ENCODE measurements at regions not wholly inside any gene's neighbourhood (a gene's known extent, or its start where the extent isn't known, plus 50 kb on each side); places are given as distances from the start of the nearest gene placed in this dataset.
"Not testable (repeated sequence)": the region's sequence is repeated elsewhere in the genome, so short reads cannot be mapped to it uniquely, and the experiment has no call there.

DNA sequence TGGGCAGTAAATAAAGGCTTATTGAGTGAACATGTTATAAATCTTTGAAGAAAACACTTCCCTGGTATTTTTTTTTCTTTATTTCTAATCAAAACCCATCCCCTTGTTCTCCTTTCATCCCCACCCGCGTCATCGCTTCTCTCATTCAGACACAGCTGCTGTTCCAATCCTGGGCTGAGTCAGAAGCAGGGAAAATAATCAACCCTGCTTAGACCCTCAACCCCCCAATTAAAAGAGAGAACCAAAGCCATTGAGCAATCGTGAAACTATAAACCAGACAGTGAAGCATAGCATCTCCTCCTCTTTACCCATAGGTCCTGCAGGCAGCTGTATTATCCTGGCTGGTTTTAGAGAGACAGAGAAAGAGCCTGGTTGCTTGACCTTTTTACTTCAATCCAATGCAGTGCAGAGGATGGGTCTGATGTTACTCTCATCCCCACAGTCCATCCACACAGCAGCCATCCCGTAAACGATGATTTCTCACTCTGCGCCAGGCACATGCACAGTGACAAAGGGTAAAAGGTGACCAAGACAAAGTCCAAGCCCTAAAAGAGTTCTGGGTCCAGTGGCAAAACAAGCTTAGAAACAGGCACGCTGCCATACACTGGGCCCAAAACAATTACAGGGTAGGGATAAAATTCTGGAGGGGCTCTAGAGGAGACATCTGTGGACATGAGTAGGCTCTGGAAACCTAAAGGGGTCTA lies 238.3 kb downstream of the GALC start:
- Histone ChIP-seq H3K4me2 (ENCODE audit: insufficient read depth, low read length) (no peak overlapping the region), H3K27ac (ENCODE audit: low read length) (no peak overlapping the region), H3K27me3 (ENCODE audit: insufficient read depth, low read length, poor library complexity) (no peaks in the 10 kb centered on the region), H3K4me1 (ENCODE audit: insufficient read depth, low read length) (no peaks in the 10 kb centered on the region), H3K9ac (ENCODE audit: low read depth, low read length) (no peak overlapping the region), H2AFZ (ENCODE audit: low read depth, low read length) (no peak overlapping the region), H3K4me3 (ENCODE audit: low read depth in 1 of 2, low read length in 2 of 2) (no peak overlapping the region), H3K36me3 (ENCODE audit: insufficient read depth, low read length) (no peaks in the 10 kb centered on the region), H3K79me2 (ENCODE audit: insufficient read depth, low read length) (no peaks in the 10 kb centered on the region), H3K9me3 (ENCODE audit: insufficient read depth, low read length, severe bottlenecking) (no peaks in the 10 kb centered on the region), H4K20me1 (ENCODE audit: insufficient read depth, low read length) (no peaks in the 10 kb centered on the region)
- TF ChIP-seq, protein P1, sequence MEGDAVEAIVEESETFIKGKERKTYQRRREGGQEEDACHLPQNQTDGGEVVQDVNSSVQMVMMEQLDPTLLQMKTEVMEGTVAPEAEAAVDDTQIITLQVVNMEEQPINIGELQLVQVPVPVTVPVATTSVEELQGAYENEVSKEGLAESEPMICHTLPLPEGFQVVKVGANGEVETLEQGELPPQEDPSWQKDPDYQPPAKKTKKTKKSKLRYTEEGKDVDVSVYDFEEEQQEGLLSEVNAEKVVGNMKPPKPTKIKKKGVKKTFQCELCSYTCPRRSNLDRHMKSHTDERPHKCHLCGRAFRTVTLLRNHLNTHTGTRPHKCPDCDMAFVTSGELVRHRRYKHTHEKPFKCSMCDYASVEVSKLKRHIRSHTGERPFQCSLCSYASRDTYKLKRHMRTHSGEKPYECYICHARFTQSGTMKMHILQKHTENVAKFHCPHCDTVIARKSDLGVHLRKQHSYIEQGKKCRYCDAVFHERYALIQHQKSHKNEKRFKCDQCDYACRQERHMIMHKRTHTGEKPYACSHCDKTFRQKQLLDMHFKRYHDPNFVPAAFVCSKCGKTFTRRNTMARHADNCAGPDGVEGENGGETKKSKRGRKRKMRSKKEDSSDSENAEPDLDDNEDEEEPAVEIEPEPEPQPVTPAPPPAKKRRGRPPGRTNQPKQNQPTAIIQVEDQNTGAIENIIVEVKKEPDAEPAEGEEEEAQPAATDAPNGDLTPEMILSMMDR (IDR thresholded peaks at IDR 0.05; ENCODE audit: borderline replicate concordance, extremely low read depth, low read length, poor library complexity, severe bottlenecking), result no peak
- no peak for TF ChIP-seq EZH2 (IDR thresholded peaks at IDR 0.05; ENCODE audit: borderline replicate concordance, low read depth, low read length, severe bottlenecking)
- DNase-seq, result no peak
- no peak for ATAC-seq (ENCODE audit: insufficient read depth, low read depth)

DNA sequence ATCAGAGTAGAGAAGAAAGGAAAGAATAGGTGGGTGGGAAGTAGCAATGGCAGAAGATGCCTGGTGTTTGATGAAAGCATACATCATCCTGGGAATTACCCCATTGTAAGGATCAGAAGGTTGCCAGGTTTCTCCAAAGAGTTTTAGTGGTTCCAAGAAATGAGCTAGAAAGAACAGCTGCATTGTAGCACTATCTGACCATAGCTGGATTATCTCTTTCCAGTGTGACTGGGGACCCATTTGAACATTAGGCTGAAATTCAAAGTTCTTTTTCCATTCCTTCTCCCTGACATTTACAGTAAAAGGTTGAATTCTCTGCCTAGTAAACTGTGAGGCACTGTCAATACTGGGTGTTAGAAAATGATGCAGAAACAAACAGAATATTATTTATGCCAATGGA lies 244.4 kb downstream of the GALC start:
- ATAC-seq (ENCODE audit: insufficient read depth, low read depth) (no peak), DNase-seq (no peak)
- no peak overlapping the region for H3K4me3 ChIP-seq (ENCODE audit: low read depth in 1 of 2, low read length in 2 of 2)
- no peak overlapping the region for H3K27ac ChIP-seq (ENCODE audit: low read length)
- H4K20me1 ChIP-seq (ENCODE audit: insufficient read depth, low read length), result no peaks in the 10 kb centered on the region
- H3K36me3 ChIP-seq (ENCODE audit: insufficient read depth, low read length), result no peaks in the 10 kb centered on the region
- H3K79me2 ChIP-seq (ENCODE audit: insufficient read depth, low read length), result no peaks in the 10 kb centered on the region
- TF ChIP-seq EZH2 (IDR thresholded peaks at IDR 0.05; ENCODE audit: borderline replicate concordance, low read depth, low read length, severe bottlenecking), result no peak
- TF ChIP-seq, protein P1 (IDR thresholded peaks at IDR 0.05; ENCODE audit: borderline replicate concordance, extremely low read depth, low read length, poor library complexity, severe bottlenecking), result no peak
- H3K27me3 ChIP-seq (ENCODE audit: insufficient read depth, low read length, poor library complexity), result no peaks in the 10 kb centered on the region
- no peaks in the 10 kb centered on the region for H3K4me1 ChIP-seq (ENCODE audit: insufficient read depth, low read length)
- no peak overlapping the region for H3K9ac ChIP-seq (ENCODE audit: low read depth, low read length)
- no peak overlapping the region for H2AFZ ChIP-seq (ENCODE audit: low read depth, low read length)
- no peak overlapping the region for H3K4me2 ChIP-seq (ENCODE audit: insufficient read depth, low read length)
- no peaks in the 10 kb centered on the region for H3K9me3 ChIP-seq (ENCODE audit: insufficient read depth, low read length, severe bottlenecking)

DNA sequence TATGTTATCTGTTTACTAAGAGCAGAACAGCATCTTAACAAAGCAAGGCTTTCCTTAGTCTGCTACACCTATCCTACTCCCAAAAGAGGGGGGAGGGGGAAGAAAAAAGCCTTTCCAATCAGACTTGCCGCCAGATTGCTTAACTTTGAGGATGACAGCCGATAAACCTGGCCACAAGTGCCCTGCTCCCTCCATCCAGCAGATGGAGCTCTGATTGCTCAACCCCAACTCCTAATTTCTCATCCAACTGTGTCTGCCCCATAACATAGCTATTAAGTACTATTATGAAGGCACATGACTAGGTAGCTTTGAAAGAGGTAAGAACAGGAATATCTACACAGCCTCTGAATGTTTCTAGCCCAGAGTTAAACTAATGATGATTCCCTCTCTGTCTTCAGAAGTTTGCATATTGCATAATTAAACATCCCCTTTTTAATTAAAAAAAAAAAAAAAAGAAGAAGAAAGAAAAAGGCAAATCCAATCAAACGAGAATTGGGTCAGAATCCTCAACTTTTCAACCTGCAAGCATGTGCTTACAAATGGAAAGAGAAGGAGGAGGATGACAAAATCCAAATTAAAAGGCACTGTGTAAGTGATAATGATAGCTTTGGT lies 247.4 kb downstream of the GALC start:
- Histone ChIP-seq H3K79me2 (ENCODE audit: insufficient read depth, low read length) (no peaks in the 10 kb centered on the region), H3K4me3 (ENCODE audit: low read depth in 1 of 2, low read length in 2 of 2) (no peak overlapping the region), H3K27ac (ENCODE audit: low read length) (no peak overlapping the region), H3K36me3 (ENCODE audit: insufficient read depth, low read length) (no peaks in the 10 kb centered on the region), H3K4me1 (ENCODE audit: insufficient read depth, low read length) (no peaks in the 10 kb centered on the region), H3K9me3 (ENCODE audit: insufficient read depth, low read length, severe bottlenecking) (no peaks in the 10 kb centered on the region), H4K20me1 (ENCODE audit: insufficient read depth, low read length) (no peaks in the 10 kb centered on the region), H3K9ac (ENCODE audit: low read depth, low read length) (no peak overlapping the region), H2AFZ (ENCODE audit: low read depth, low read length) (no peak overlapping the region), H3K4me2 (ENCODE audit: insufficient read depth, low read length) (no peak overlapping the region), H3K27me3 (ENCODE audit: insufficient read depth, low read length, poor library complexity) (peaks cover 5% of the 10 kb centered on the region)
- ATAC-seq (ENCODE audit: insufficient read depth, low read depth), result peak; percentile 72; the same call in 2 of the 3 replicates
- TF ChIP-seq, protein P1 (IDR thresholded peaks at IDR 0.05; ENCODE audit: borderline replicate concordance, extremely low read depth, low read length, poor library complexity, severe bottlenecking), result peak; percentile 80
- no peak for TF ChIP-seq EZH2 (IDR thresholded peaks at IDR 0.05; ENCODE audit: borderline replicate concordance, low read depth, low read length, severe bottlenecking)
- DNase-seq, result peak; percentile 25

DNA sequence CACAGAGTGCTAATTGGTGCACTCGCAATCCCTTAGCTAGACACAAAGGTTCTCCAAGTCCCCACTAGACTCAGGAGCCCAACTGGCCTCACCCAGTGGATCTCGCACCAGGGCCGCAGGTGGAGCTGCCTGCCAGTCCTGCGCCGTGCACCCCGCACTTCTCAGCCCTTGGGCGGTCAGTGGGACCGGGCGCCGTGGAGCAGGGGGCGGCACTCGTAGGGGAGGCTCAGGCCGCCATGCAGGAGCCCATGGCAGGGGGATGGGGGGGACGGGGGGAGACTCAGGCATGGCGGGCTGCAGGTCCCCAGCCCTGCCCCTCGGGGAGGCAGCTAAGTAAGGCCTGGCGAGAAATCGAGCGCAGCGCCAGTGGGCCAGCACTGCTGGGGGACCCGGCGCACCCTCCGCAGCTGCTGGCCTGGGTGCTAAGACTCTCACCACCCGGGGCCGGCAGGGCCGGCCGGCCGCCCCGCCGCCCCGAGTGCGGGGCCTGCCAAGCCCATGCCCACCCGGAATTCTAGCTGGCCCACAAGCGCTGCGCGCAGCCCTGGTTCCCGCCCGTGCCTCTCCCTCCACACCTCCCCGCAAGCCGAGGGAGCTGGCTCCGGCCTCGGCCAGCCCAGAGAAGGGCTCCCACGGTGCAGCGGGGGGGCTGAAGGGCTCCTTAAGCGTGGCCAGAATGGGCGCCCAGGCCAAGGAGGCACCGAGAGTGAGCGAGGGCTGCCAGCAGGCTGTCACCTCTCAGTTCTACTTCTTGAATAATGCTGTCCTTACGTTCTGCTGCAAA lies 258.2 kb downstream of the GALC start:
- not testable (repeated sequence) for H3K4me2 ChIP-seq (ENCODE audit: insufficient read depth, low read length); ATAC-seq (ENCODE audit: insufficient read depth, low read depth); H3K36me3 ChIP-seq (ENCODE audit: insufficient read depth, low read length); H3K79me2 ChIP-seq (ENCODE audit: insufficient read depth, low read length); H2AFZ ChIP-seq (ENCODE audit: low read depth, low read length); H3K9ac ChIP-seq (ENCODE audit: low read depth, low read length); H3K4me3 ChIP-seq (ENCODE audit: low read depth in 1 of 2, low read length in 2 of 2); H3K27ac ChIP-seq (ENCODE audit: low read length); H3K27me3 ChIP-seq (ENCODE audit: insufficient read depth, low read length, poor library complexity); H3K9me3 ChIP-seq (ENCODE audit: insufficient read depth, low read length, severe bottlenecking); H3K4me1 ChIP-seq (ENCODE audit: insufficient read depth, low read length); DNase-seq; H4K20me1 ChIP-seq (ENCODE audit: insufficient read depth, low read length)

DNA sequence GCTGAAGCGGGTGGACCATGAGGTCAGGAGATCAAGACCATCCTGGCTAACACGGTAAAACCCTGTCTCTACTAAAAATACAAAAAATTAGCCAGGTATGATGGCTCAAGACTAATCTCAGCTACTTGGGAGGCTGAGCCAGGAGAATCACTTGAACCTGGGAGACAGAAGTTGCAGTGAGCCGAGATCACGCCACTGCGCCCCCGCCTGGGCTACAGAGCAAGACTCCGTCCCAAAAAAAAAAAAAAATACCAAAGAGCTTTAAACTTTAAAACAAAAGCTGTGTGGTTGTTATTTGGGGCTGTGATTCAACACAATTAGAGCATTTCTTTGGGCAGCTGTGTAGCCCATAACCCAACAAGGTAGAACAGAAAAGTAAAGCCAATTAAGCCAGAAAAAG lies 259.9 kb downstream of the GALC start:
- H4K20me1 ChIP-seq (ENCODE audit: insufficient read depth, low read length); H3K9ac ChIP-seq (ENCODE audit: low read depth, low read length); DNase-seq; H3K27ac ChIP-seq (ENCODE audit: low read length); H3K27me3 ChIP-seq (ENCODE audit: insufficient read depth, low read length, poor library complexity); H3K79me2 ChIP-seq (ENCODE audit: insufficient read depth, low read length); H3K4me2 ChIP-seq (ENCODE audit: insufficient read depth, low read length); H3K4me1 ChIP-seq (ENCODE audit: insufficient read depth, low read length); H3K9me3 ChIP-seq (ENCODE audit: insufficient read depth, low read length, severe bottlenecking); ATAC-seq (ENCODE audit: insufficient read depth, low read depth); H3K4me3 ChIP-seq (ENCODE audit: low read depth in 1 of 2, low read length in 2 of 2); H3K36me3 ChIP-seq (ENCODE audit: insufficient read depth, low read length); H2AFZ ChIP-seq (ENCODE audit: low read depth, low read length): not testable (repeated sequence)
